ENCODE measurements at regions not wholly inside any gene's neighbourhood (a gene's known extent, or its start where the extent isn't known, plus 50 kb on each side); places are given as distances from the start of the nearest gene placed in this dataset.
"Not testable (repeated sequence)": the region's sequence is repeated elsewhere in the genome, so short reads cannot be mapped to it uniquely, and the experiment has no call there.

GRCh38 chr9:110021891-110022290 is 186.1 kb downstream of the C9orf152 start:
- DNase-seq (ENCODE audit: low read depth, low spot score): no peak

- DNase-seq (ENCODE audit: low read depth, low spot score): not testable (repeated sequence)
These were observed 184.7 kb downstream of the C9orf152 start for GRCh38 chr9:110023221-110023620.

- DNase-seq (ENCODE audit: low read depth, low spot score): no peak
These were observed 182.3 kb downstream of the C9orf152 start for GRCh38 chr9:110025551-110026170.

GRCh38 chr9:110027671-110028081 is 180.3 kb downstream of the C9orf152 start:
- no peak for DNase-seq (ENCODE audit: low read depth, low spot score)

DNA sequence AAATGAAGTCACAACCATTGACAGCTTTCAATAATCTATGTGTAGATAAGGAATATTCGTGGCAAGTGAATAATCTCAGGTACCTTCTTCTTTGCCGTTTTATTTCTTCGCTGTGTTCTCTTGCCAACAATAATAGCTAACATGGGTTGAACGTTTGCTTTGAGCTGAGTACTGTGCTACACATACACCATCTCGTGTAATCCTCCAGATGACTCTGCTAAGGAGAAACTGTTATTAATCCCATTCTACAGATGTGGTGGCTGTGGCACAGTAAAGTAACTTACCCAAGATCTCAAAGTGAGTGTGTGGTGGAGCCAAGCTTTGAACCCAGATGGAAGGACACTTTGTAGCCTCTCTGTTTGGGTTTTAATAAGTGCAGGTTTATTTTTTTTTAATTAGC is 179.7 kb downstream of the C9orf152 start:
- no peak for DNase-seq (ENCODE audit: low read depth, low spot score)

- DNase-seq (ENCODE audit: low read depth, low spot score): no peak
These were observed 179.3 kb downstream of the C9orf152 start for GRCh38 chr9:110028676-110029075.

DNA sequence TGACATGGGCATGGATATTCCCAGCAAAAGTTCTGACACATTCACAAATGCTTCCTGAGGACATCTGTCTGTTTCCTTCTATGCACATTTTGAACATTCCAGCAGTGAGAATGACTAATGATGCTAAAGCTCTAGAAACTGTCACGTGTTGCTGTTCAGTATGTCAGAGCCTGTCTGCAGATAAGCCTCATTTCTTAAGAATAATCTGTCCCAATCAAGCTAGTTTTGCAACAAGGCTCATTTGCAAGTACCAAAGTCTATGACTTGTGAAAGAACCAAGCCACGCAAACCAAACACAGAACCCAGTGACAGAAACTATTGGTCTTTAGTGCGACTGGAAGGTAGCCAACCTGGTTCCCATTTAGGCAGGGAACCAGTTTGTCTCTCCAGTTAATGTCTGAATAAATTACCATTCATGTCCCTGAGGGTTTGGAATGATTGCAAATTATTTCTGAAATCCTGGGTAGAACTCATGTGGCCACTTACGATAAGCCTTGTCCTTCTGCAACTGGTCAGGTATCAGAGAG is 178.5 kb downstream of the C9orf152 start:
- DNase-seq (ENCODE audit: low read depth, low spot score): no peak

- DNase-seq (ENCODE audit: low read depth, low spot score): no peak
These were observed 177.9 kb downstream of the C9orf152 start for GRCh38 chr9:110029956-110030480.

GRCh38 chr9:110030632-110031031 is 177.3 kb downstream of the C9orf152 start:
- DNase-seq (ENCODE audit: low read depth, low spot score): no peak

- DNase-seq (ENCODE audit: low read depth, low spot score): no peak
These were observed 176.3 kb downstream of the C9orf152 start for GRCh38 chr9:110031511-110032173.

DNA sequence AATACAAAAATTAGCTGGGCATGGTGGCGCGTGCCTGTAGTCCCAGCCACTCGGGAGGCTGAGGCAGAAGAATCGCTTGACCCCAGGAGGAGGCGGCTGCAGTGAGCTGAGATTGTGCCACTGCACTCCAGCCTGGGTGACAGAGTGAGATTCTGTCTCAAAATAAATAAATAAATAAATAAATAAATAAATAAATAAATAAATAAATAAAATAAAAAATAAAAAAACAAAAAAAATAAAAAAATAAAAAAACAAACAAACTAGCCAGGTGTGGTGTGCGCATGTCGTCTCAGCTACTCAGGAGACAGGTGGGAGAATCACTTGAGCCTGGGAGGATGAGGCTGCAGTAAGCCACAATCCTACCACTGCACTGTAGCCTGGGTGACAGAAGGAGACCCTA is 175.4 kb downstream of the C9orf152 start:
- DNase-seq (ENCODE audit: low read depth, low spot score): not testable (repeated sequence)

- DNase-seq (ENCODE audit: low read depth, low spot score): no peak
These were observed 174.1 kb downstream of the C9orf152 start for GRCh38 chr9:110033869-110034268.

GRCh38 chr9:110036286-110036685 is 171.7 kb downstream of the C9orf152 start:
- no peak for DNase-seq (ENCODE audit: low read depth, low spot score)

GRCh38 chr9:110040788-110041187 is 167.2 kb downstream of the C9orf152 start:
- DNase-seq (ENCODE audit: low read depth, low spot score): no peak

DNA sequence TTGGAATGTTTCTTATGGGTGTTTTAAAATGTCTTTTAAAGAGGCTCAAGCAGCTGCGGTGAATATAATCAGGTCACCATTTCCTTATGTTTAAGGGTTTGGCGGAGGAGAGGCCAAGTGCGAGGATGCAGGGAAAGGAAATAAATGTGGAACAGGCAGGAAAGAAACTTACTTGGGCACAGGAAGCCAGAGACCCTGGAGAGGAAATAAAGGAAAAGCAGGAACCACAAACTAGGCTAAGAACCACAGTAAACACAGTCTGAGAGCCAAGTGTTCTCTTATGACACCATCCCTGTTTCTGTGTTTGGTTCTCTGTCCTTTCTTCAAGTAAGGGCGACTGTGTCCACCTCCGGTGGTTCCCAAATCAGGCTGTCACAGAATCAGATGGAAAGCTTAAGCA is 166.5 kb downstream of the C9orf152 start:
- DNase-seq (ENCODE audit: low read depth, low spot score): no peak

DNA sequence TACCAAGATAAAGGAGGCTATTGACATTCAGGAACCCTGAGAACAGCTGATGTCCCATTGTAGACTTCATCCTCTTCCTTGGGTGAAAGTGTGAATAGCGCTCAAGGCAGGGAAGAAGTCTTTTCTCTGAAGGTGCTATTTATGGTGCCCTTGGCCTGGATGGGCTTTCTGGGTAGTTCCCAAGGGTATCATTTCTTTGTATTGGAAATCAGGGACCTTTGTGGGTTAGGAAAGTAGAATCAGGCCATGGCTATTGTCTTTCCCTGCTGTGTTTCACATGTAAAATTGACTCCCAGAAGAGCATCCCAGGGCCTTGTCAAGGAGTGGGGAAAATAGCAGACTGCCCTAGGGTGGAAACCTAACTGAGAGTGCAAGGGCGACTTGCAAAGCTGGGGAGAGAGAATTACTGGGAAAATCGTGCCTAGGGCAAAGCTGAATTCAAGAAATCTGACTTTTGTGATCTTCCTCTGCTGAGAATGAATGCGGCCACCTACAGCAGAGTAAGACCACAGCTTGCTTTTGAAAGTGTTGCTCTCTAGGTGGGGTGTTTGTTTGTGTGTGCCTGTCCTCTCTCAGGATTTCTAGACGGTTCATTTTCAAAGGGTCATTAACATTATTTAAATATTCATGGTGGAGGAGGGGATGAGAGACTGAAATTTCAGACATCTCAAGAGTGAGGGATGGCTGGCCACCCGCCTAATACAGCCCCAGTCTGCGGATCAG is 160.6 kb downstream of the C9orf152 start:
- peak; percentile 88 for DNase-seq (ENCODE audit: low read depth, low spot score)

DNA sequence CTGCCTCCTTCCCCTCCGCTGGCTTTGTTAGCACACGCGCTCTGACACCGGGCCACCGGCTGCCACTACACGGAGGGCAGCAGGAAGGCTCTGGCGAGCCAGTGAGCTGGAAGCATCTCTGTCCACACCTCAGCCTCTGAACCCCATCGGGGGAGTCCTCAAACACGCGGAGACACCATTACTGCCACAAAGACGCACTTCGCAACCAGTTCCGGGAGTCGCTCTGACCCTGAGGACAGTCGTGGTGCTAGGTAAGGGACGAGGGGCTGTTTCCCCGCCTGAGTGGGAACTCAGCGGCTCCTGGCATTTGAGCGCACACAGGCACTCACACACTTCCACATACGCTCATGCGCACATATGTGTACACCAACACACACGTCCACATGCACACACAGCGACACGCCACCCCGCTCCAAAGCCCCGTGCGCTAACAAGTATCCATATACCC is 160.0 kb downstream of the C9orf152 start:
- DNase-seq (ENCODE audit: low read depth, low spot score): peak; percentile 72

DNA sequence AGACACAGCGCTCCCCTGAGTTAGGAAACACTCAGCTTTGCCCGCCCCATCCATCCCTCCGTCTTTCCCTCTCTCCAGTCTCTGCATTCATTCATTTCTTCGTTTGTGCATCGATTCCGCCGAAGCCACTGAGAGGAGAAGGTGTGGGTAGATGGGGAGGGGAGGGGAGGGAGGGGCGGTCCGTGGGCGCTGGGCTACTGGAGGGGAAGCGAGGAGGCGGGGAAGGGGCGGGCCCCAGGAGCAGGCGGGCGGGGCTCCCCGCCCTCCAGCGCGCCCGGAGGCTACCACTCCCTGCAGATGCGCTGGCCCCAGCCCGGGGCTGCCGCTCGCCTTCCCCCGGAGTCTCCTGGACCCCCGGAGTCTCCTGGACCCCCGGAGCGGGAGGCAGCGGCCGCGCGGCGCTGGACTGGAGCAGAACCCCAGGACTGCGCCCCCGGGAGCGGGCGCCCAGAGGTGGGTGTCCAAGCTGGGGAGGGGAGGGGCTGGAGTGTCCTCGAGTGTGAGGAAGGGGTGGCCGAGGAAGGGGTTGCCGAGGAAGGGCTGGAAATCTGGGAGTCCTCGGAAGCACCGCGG is 159.5 kb downstream of the C9orf152 start:
- DNase-seq (ENCODE audit: low read depth, low spot score): peak; percentile 67

- DNase-seq (ENCODE audit: low read depth, low spot score): peak; percentile 62
These were observed 158.8 kb downstream of the C9orf152 start for GRCh38 chr9:110048976-110049698.

DNA sequence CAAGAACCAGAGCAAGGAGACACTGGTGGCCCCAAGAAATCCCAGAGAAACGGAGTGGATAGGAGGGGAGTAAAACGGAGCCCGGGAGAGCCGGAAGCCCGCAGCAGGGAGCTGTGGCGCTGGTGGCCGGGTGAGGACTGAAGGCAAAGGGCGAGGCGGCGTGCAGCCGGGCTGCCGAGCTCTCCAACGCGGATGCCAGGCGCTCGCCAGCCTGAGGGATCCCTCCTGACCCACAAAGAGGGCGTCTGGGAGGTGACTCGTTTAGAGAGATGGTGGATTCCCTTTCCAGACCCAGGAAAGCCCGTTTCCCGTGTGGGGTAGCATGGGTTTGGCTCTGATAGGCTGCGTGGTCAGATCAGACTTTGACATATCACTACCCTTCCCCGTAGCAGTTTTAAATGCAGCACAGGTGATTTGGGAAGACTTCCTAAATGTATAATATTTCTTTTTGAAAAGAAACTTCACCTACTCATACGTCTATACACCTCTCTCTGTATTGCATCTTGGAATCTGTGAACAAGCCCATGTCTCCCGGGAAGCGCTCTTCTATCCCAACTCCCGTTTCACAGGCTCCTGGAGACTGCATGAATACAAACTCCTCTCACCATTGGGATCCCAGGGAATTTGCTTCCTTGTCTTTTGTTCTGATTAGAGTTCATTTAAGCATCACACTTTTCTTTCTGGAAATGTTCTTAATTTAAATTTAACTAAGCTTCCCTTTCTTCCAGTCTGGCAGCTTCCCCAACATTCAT is 158.1 kb downstream of the C9orf152 start:
- DNase-seq (ENCODE audit: low read depth, low spot score): peak; percentile 60
